GM21576 (cell line): ENCODE measurements at regions not wholly inside any gene's neighbourhood (a gene's known extent, or its start where the extent isn't known, plus 50 kb on each side); places are given as distances from the start of the nearest gene placed in this dataset.
"Not testable (repeated sequence)": the region's sequence is repeated elsewhere in the genome, so short reads cannot be mapped to it uniquely, and the experiment has no call there.

ENCODE experiments used
- ATAC-seq: cut with Tn5 transposase; IDR thresholded peaks from one replicate; pipeline ENCODE4 v1.9.1; 2021; ENCODE audit warnings: mild to moderate bottlenecking, moderate library complexity; ENCODE audit not compliant: unreplicated experiment

- no peak for ATAC-seq
These were observed 387.8 kb downstream of the PTH2R start for GRCh38 chr2:208794288-208794975.

GRCh38 chr2:208798698-208799097 lies 392.1 kb downstream of the PTH2R start:
- no peak for ATAC-seq

- no peak for ATAC-seq
These were observed 392.8 kb downstream of the PTH2R start for GRCh38 chr2:208799397-208799796.

- not testable (repeated sequence) for ATAC-seq
These were observed 394.3 kb downstream of the PTH2R start for GRCh38 chr2:208800887-208801286.

- no peak for ATAC-seq
These were observed 401.2 kb downstream of the PTH2R start for GRCh38 chr2:208807756-208808155.

- not testable (repeated sequence) for ATAC-seq
These were observed 405.3 kb downstream of the PTH2R start for GRCh38 chr2:208811885-208812284.

GRCh38 chr2:208819190-208819589 lies 412.6 kb downstream of the PTH2R start:
- ATAC-seq, result no peak

- peak; percentile 53 for ATAC-seq
These were observed 413.6 kb downstream of the PTH2R start for GRCh38 chr2:208820014-208820688.

- no peak for ATAC-seq
These were observed 420.5 kb downstream of the PTH2R start for GRCh38 chr2:208827109-208827508.

- no peak for ATAC-seq
These were observed 421.1 kb downstream of the PTH2R start for GRCh38 chr2:208827549-208828221.

- ATAC-seq, result no peak
These were observed 423.6 kb downstream of the PTH2R start for GRCh38 chr2:208830203-208830602.

- no peak for ATAC-seq
These were observed 441.1 kb downstream of the PTH2R start for GRCh38 chr2:208847651-208848050.

- ATAC-seq, result no peak
These were observed 448.1 kb downstream of the PTH2R start for GRCh38 chr2:208854717-208855116.

GRCh38 chr2:208867374-208867773 lies 460.8 kb downstream of the PTH2R start:
- no peak for ATAC-seq

GRCh38 chr2:208872591-208872990 lies 466.0 kb downstream of the PTH2R start:
- ATAC-seq, result no peak

- no peak for ATAC-seq
These were observed 473.1 kb downstream of the PTH2R start for GRCh38 chr2:208879666-208880065.

- ATAC-seq, result no peak
These were observed 473.6 kb downstream of the PTH2R start for GRCh38 chr2:208880171-208880570.

GRCh38 chr2:208890486-208890885 lies 483.9 kb downstream of the PTH2R start:
- ATAC-seq, result no peak

- no peak for ATAC-seq
These were observed 485.6 kb downstream of the PTH2R start for GRCh38 chr2:208892203-208892602.

GRCh38 chr2:208906330-208906729 lies 499.7 kb downstream of the PTH2R start:
- ATAC-seq, result no peak

- no peak for ATAC-seq
These were observed 508.4 kb upstream of the MAP2 start for GRCh38 chr2:208915401-208915800.

GRCh38 chr2:208916881-208917280 lies 507.0 kb upstream of the MAP2 start:
- ATAC-seq, result no peak
